ENCODE measurements at regions not wholly inside any gene's neighbourhood (a gene's known extent, or its start where the extent isn't known, plus 50 kb on each side); places are given as distances from the start of the nearest gene placed in this dataset.

GRCh38 chr1:111032295-111032897, 68.7 kb upstream of the LRIF1 start:
- Histone ChIP-seq H3K9me3 (ENCODE audit: control insufficient read depth, low read length) (no peaks in the 10 kb centered on the region), H3K9ac (ENCODE audit: extremely low read depth, low read length, poor library complexity, severe bottlenecking) (no peak overlapping the region), H3K4me3 (ENCODE audit: low read length) (no peak overlapping the region), H3K4me1 (ENCODE audit: control insufficient read depth, insufficient read depth, low read length) (no peaks in the 10 kb centered on the region), H3K27ac (ENCODE audit: low read depth, low read length) (no peak overlapping the region), H3K36me3 (ENCODE audit: control insufficient read depth, insufficient read depth, low read length) (no peaks in the 10 kb centered on the region), H3K27me3 (ENCODE audit: control insufficient read depth, insufficient read depth, low read length, poor library complexity, severe bottlenecking) (no peaks in the 10 kb centered on the region)
- Mint-ChIP-seq H3K36me3 (ENCODE audit: low read depth) (no peaks in the 10 kb centered on the region), H3K4me1 (no peaks in the 10 kb centered on the region), H3K4me3 (no peak overlapping the region), H3K27ac (no peak overlapping the region), H3K27me3 (ENCODE audit: insufficient read depth) (no peaks in the 10 kb centered on the region), H3K9me3 (peaks cover 17% of the 10 kb centered on the region)
- WGBS, 2 experiments (ENCODE audit: insufficient coverage in 1 of 2, insufficient read length in 1 of 2) = 30 to 44% methylated on average over 6 to 8 of the region's 9 CpGs
- TF ChIP-seq CTCF (conservative IDR thresholded peaks at IDR 0.05) = peak; percentile 91
- peak; percentile 64 for DNase-seq

- H3K36me3 Mint-ChIP-seq (ENCODE audit: low read depth) = no peaks in the 10 kb centered on the region
- no peaks in the 10 kb centered on the region for H3K27me3 Mint-ChIP-seq (ENCODE audit: insufficient read depth)
- peaks cover 6% of the 10 kb centered on the region for H3K9me3 Mint-ChIP-seq
- no peaks in the 10 kb centered on the region for H3K4me1 ChIP-seq (ENCODE audit: control insufficient read depth, insufficient read depth, low read length)
- no peak overlapping the region for H3K4me3 ChIP-seq (ENCODE audit: low read length)
- no peaks in the 10 kb centered on the region for H3K9me3 ChIP-seq (ENCODE audit: control insufficient read depth, low read length)
- no peak overlapping the region for H3K27ac ChIP-seq (ENCODE audit: low read depth, low read length)
- H3K27ac Mint-ChIP-seq = no peak overlapping the region
- WGBS, 2 experiments (ENCODE audit: insufficient coverage in 1 of 2, insufficient read length in 1 of 2) = 43 to 44% methylated on average over 1 of the region's 1 CpG
- H3K27me3 ChIP-seq (ENCODE audit: control insufficient read depth, insufficient read depth, low read length, poor library complexity, severe bottlenecking) = no peaks in the 10 kb centered on the region
- H3K36me3 ChIP-seq (ENCODE audit: control insufficient read depth, insufficient read depth, low read length) = no peaks in the 10 kb centered on the region
- DNase-seq = peak; percentile 83
- no peak overlapping the region for H3K4me3 Mint-ChIP-seq
- H3K4me1 Mint-ChIP-seq = no peaks in the 10 kb centered on the region
- H3K9ac ChIP-seq (ENCODE audit: extremely low read depth, low read length, poor library complexity, severe bottlenecking) = no peak overlapping the region
- peak; percentile 93 for TF ChIP-seq CTCF (conservative IDR thresholded peaks at IDR 0.05)
These were observed 66.9 kb upstream of the LRIF1 start for GRCh38 chr1:111030590-111030989.

GRCh38 chr1:111025109-111025508, 61.4 kb upstream of the LRIF1 start:
- WGBS, 2 experiments (ENCODE audit: insufficient coverage in 1 of 2, insufficient read length in 1 of 2) = 82 to 100% methylated on average over 3 to 4 of the region's 4 CpGs
- H3K4me3 Mint-ChIP-seq = no peak overlapping the region

More at GRCh38 chr1:111025109-111025508, 61.4 kb upstream of the LRIF1 start:
- Histone ChIP-seq H3K36me3 (ENCODE audit: control insufficient read depth, insufficient read depth, low read length) (no peaks in the 10 kb centered on the region), H3K9ac (ENCODE audit: extremely low read depth, low read length, poor library complexity, severe bottlenecking) (no peak overlapping the region), H3K4me1 (ENCODE audit: control insufficient read depth, insufficient read depth, low read length) (no peaks in the 10 kb centered on the region), H3K27ac (ENCODE audit: low read depth, low read length) (no peak overlapping the region), H3K9me3 (ENCODE audit: control insufficient read depth, low read length) (no peaks in the 10 kb centered on the region), H3K4me3 (ENCODE audit: low read length) (no peak overlapping the region), H3K27me3 (ENCODE audit: control insufficient read depth, insufficient read depth, low read length, poor library complexity, severe bottlenecking) (no peaks in the 10 kb centered on the region)
- Mint-ChIP-seq H3K27ac (no peak overlapping the region), H3K36me3 (ENCODE audit: low read depth) (no peaks in the 10 kb centered on the region), H3K4me1 (no peaks in the 10 kb centered on the region), H3K27me3 (ENCODE audit: insufficient read depth) (no peaks in the 10 kb centered on the region), H3K9me3 (no peaks in the 10 kb centered on the region)
- no peak for DNase-seq
- no peak for TF ChIP-seq CTCF (conservative IDR thresholded peaks at IDR 0.05)
